22Rv1 (cell line): ENCODE measurements at regions not wholly inside any gene's neighbourhood (a gene's known extent, or its start where the extent isn't known, plus 50 kb on each side); places are given as distances from the start of the nearest gene placed in this dataset.

Experiments used
- CTCF ChIP-seq: fragments of 450-650 bp; IDR thresholded peaks from 2 replicates; pipeline ENCODE4 v1.5.1; 2017; ENCODE audit warnings: mild to moderate bottlenecking
- ZFX ChIP-seq: fragments of 450-650 bp; IDR thresholded peaks from 2 replicates; pipeline ENCODE4 v1.6.1; 2017; ENCODE audit warnings: antibody characterized with exemption, borderline replicate concordance

- TF ChIP-seq CTCF: no peak
- TF ChIP-seq ZFX: no peak
Measured at GRCh38 chr15:66833371-66833770, 131.3 kb downstream of the SMAD6 start.
